Suprapubic skin (tissue), 3 donors: ENCODE measurements at regions not wholly inside any gene's neighbourhood (a gene's known extent, or its start where the extent isn't known, plus 50 kb on each side); places are given as distances from the start of the nearest gene placed in this dataset.

Source experiments
- POLR2A ChIP-seq, 2 donors: fragments of 450-650 bp; IDR thresholded peaks; one replicate each; pipeline ENCODE4 v1.6.1; 2017; ENCODE audit warnings: antibody characterized with exemption in 2 of 2, mild to moderate bottlenecking in 2 of 2, moderate library complexity in 2 of 2
- TF ChIP-seq, protein P1 (sequence below), 2 donors: fragments of 200-600 bp in 1 of 2; fragments of 450-650 bp in 1 of 2; sonication (generic) in 1 of 2; IDR thresholded peaks; one replicate each; pipeline ENCODE4 v1.5.1; 2016 to 2019; ENCODE audit warnings: antibody characterized with exemption in 2 of 2, mild to moderate bottlenecking in 1 of 2, moderate library complexity in 1 of 2

DNA sequence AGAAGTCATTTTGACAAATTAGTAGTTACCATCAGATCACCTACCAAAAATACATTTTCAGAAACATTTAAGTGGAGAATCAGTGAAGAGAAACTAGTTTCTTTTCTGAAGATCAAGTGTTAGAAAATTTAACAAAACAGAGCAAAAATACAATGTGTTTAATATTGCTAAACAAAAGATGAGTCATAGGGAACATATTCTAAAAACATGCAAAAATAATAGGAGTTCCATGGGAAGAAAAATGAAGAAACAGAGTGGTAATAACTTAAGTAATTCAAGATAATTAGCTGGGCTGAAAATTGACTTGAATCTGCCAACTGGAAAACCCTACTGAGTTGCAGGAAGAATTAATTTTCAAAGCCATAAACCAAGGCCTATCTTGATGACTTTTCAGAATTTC lies 111.5 kb upstream of the KITLG start:
- TF ChIP-seq, protein P1, sequence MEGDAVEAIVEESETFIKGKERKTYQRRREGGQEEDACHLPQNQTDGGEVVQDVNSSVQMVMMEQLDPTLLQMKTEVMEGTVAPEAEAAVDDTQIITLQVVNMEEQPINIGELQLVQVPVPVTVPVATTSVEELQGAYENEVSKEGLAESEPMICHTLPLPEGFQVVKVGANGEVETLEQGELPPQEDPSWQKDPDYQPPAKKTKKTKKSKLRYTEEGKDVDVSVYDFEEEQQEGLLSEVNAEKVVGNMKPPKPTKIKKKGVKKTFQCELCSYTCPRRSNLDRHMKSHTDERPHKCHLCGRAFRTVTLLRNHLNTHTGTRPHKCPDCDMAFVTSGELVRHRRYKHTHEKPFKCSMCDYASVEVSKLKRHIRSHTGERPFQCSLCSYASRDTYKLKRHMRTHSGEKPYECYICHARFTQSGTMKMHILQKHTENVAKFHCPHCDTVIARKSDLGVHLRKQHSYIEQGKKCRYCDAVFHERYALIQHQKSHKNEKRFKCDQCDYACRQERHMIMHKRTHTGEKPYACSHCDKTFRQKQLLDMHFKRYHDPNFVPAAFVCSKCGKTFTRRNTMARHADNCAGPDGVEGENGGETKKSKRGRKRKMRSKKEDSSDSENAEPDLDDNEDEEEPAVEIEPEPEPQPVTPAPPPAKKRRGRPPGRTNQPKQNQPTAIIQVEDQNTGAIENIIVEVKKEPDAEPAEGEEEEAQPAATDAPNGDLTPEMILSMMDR (IDR thresholded peaks at IDR 0.05), result no peak
- no peak for TF ChIP-seq POLR2A (IDR thresholded peaks at IDR 0.05)
